ENCODE measurements at regions not wholly inside any gene's neighbourhood (a gene's known extent, or its start where the extent isn't known, plus 50 kb on each side); places are given as distances from the start of the nearest gene placed in this dataset.

DNA sequence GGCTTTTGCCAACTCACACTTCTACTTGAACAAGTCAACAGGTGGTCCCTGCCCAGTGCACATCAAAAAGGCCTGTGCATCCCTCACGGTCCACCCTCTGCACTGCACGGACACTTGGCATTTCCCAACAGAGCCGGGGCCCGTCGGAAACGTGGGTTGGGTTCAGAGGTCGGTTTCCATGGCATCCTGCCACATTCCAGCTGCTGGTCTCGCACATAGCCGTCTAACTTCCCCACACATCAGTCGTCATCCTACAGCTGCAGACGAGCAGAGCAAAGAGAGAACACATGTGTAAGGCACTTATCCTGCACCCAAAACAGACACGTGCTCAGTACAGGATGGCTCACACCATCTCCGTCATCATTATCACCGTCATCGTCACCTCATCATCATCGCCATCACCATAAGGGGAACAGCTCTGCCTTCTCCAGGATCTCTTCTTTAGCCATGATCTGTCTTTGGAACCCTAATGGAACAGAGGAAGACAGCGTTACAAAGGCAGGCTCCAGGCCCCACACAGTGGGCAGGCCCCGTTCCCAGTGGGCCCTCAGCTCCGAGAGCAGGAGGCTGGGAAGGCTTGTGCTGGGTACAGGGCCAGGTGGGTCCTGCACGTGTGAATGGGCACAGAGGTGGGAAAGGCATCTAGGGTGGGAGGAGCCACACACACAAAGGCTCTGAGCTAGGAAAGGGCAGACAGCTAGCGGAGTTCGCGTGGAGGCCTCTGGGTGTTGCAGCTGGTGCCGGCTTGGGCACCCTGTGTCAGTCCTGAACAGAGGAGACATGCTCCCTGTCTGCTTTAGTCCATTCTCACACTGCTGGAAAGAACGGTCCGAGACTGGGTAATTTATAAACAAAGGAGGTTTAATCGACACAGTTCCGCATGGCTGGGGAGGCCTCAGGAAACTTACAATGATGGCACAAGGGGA lies 170.8 kb upstream of the SOX1 start:
- no peak for TF ChIP-seq POLR2A (IDR thresholded peaks at IDR 0.05)
- TF ChIP-seq, protein P1, sequence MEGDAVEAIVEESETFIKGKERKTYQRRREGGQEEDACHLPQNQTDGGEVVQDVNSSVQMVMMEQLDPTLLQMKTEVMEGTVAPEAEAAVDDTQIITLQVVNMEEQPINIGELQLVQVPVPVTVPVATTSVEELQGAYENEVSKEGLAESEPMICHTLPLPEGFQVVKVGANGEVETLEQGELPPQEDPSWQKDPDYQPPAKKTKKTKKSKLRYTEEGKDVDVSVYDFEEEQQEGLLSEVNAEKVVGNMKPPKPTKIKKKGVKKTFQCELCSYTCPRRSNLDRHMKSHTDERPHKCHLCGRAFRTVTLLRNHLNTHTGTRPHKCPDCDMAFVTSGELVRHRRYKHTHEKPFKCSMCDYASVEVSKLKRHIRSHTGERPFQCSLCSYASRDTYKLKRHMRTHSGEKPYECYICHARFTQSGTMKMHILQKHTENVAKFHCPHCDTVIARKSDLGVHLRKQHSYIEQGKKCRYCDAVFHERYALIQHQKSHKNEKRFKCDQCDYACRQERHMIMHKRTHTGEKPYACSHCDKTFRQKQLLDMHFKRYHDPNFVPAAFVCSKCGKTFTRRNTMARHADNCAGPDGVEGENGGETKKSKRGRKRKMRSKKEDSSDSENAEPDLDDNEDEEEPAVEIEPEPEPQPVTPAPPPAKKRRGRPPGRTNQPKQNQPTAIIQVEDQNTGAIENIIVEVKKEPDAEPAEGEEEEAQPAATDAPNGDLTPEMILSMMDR (IDR thresholded peaks at IDR 0.05) = no peak

Data from body of pancreas (tissue), 4 donors.